ENCODE measurements at regions not wholly inside any gene's neighbourhood (a gene's known extent, or its start where the extent isn't known, plus 50 kb on each side); places are given as distances from the start of the nearest gene placed in this dataset.

GRCh38 chr1:60981357-60981756, 101.0 kb upstream of the NFIA start:
- H3K9me3 Mint-ChIP-seq: no peaks in the 10 kb centered on the region
- CTCF ChIA-PET: no interaction called here

GRCh38 chr1:60978421-60979357, 103.7 kb upstream of the NFIA start:
- H3K27ac ChIP-seq (ENCODE audit: low read depth, low read length): no peak overlapping the region
- DNase-seq: peak; percentile 4 to 66 (median 20)
- H3K27ac Mint-ChIP-seq: peak overlapping the region in 1 of 8 donors; percentile 15
- H3K4me3 Mint-ChIP-seq: no peak overlapping the region
- no peak overlapping the region for H3K4me3 ChIP-seq (ENCODE audit: low read length)
- H3K9me3 Mint-ChIP-seq: no peaks in the 10 kb centered on the region
- CTCF ChIA-PET: interaction anchor here (0.9 to 3.4 kb wide), 13 partner anchors 10 to 612 kb away, joined by 3 to 18 read pairs (median 4); no protein-coding TSS in a partner anchor
- H3K36me3 Mint-ChIP-seq: no peaks in the 10 kb centered on the region
- H3K27me3 ChIP-seq (ENCODE audit: insufficient read depth, low read length, poor library complexity, severe bottlenecking): no peaks in the 10 kb centered on the region
- H3K36me3 ChIP-seq (ENCODE audit: insufficient read depth, low read length): no peaks in the 10 kb centered on the region
- H3K4me1 Mint-ChIP-seq: peaks cover 0 to 4% (median 0%) of the 10 kb centered on the region in 3 donors
- peaks cover 0 to 3% of the 10 kb centered on the region in 2 donors for H3K27me3 Mint-ChIP-seq
- POLR2A ChIA-PET: no interaction called here
- H3K4me1 ChIP-seq (ENCODE audit: insufficient read depth, low read length): no peaks in the 10 kb centered on the region
- no peaks in the 10 kb centered on the region for H3K9me3 ChIP-seq (ENCODE audit: low read length)

More at GRCh38 chr1:60981357-60981756, 101.0 kb upstream of the NFIA start:
- Mint-ChIP-seq H3K36me3 (no peaks in the 10 kb centered on the region), H3K27ac (no peak overlapping the region), H3K4me3 (no peak overlapping the region), H3K4me1 (peaks cover 0 to 6% (median 0%) of the 10 kb centered on the region in 3 donors), H3K27me3 (peaks cover 0 to 3% of the 10 kb centered on the region in 2 donors)
- no peaks in the 10 kb centered on the region for H3K27me3 ChIP-seq (ENCODE audit: insufficient read depth, low read length, poor library complexity, severe bottlenecking)
- no peaks in the 10 kb centered on the region for H3K4me1 ChIP-seq (ENCODE audit: insufficient read depth, low read length)
- DNase-seq: no peak
- no peaks in the 10 kb centered on the region for H3K9me3 ChIP-seq (ENCODE audit: low read length)
- no peak overlapping the region for H3K27ac ChIP-seq (ENCODE audit: low read depth, low read length)
- H3K4me3 ChIP-seq (ENCODE audit: low read length): no peak overlapping the region
- no peaks in the 10 kb centered on the region for H3K36me3 ChIP-seq (ENCODE audit: insufficient read depth, low read length)
- POLR2A ChIA-PET: no interaction called here

- Histone ChIP-seq H3K4me1 (ENCODE audit: insufficient read depth, low read length) (no peaks in the 10 kb centered on the region), H3K27me3 (ENCODE audit: insufficient read depth, low read length, poor library complexity, severe bottlenecking) (no peaks in the 10 kb centered on the region), H3K36me3 (ENCODE audit: insufficient read depth, low read length) (no peaks in the 10 kb centered on the region), H3K27ac (ENCODE audit: low read depth, low read length) (no peak overlapping the region), H3K4me3 (ENCODE audit: low read length) (no peak overlapping the region), H3K9me3 (ENCODE audit: low read length) (no peaks in the 10 kb centered on the region)
- no peak overlapping the region for H3K27ac Mint-ChIP-seq
- no peak overlapping the region for H3K4me3 Mint-ChIP-seq
- ChIA-PET CTCF (interaction anchor here (0.7 to 3.4 kb wide), 4 partner anchors 67 to 874 kb away, joined by 3 to 17 read pairs (median 3); no protein-coding TSS in a partner anchor), POLR2A (no interaction called here)
- H3K36me3 Mint-ChIP-seq: no peaks in the 10 kb centered on the region
- DNase-seq: no peak
- no peaks in the 10 kb centered on the region for H3K9me3 Mint-ChIP-seq
- H3K27me3 Mint-ChIP-seq: peaks cover 0 to 3% of the 10 kb centered on the region in 2 donors
- H3K4me1 Mint-ChIP-seq: no peaks in the 10 kb centered on the region
Observed at GRCh38 chr1:60977661-60978060, 104.7 kb upstream of the NFIA start.

GRCh38 chr1:60974524-60975372, 107.6 kb upstream of the NFIA start:
- CTCF ChIA-PET: no interaction called here
- peaks cover 5% of the 10 kb centered on the region in 2 donors for H3K27me3 Mint-ChIP-seq
- H3K4me1 ChIP-seq (ENCODE audit: insufficient read depth, low read length): no peaks in the 10 kb centered on the region
- H3K27ac ChIP-seq (ENCODE audit: low read depth, low read length): no peak overlapping the region
- no peak overlapping the region for H3K27ac Mint-ChIP-seq
- no peak for DNase-seq
- H3K9me3 ChIP-seq (ENCODE audit: low read length): no peaks in the 10 kb centered on the region
- H3K36me3 ChIP-seq (ENCODE audit: insufficient read depth, low read length): no peaks in the 10 kb centered on the region
- no peaks in the 10 kb centered on the region for H3K9me3 Mint-ChIP-seq
- H3K4me3 ChIP-seq (ENCODE audit: low read length): no peak overlapping the region
- POLR2A ChIA-PET: no interaction called here
- H3K27me3 ChIP-seq (ENCODE audit: insufficient read depth, low read length, poor library complexity, severe bottlenecking): no peaks in the 10 kb centered on the region
- no peak overlapping the region for H3K4me3 Mint-ChIP-seq
- H3K36me3 Mint-ChIP-seq: no peaks in the 10 kb centered on the region
- no peaks in the 10 kb centered on the region for H3K4me1 Mint-ChIP-seq

GRCh38 chr1:60973668-60974067, 108.7 kb upstream of the NFIA start:
- Histone ChIP-seq H3K27me3 (ENCODE audit: insufficient read depth, low read length, poor library complexity, severe bottlenecking) (no peaks in the 10 kb centered on the region), H3K9me3 (ENCODE audit: low read length) (no peaks in the 10 kb centered on the region), H3K36me3 (ENCODE audit: insufficient read depth, low read length) (no peaks in the 10 kb centered on the region), H3K27ac (ENCODE audit: low read depth, low read length) (no peak overlapping the region), H3K4me1 (ENCODE audit: insufficient read depth, low read length) (no peaks in the 10 kb centered on the region), H3K4me3 (ENCODE audit: low read length) (no peak overlapping the region)
- H3K9me3 Mint-ChIP-seq: no peaks in the 10 kb centered on the region
- peaks cover 5 to 11% of the 10 kb centered on the region in 2 donors for H3K27me3 Mint-ChIP-seq
- POLR2A ChIA-PET: no interaction called here
- DNase-seq: no peak
- H3K36me3 Mint-ChIP-seq: no peaks in the 10 kb centered on the region
- H3K4me1 Mint-ChIP-seq: no peaks in the 10 kb centered on the region
- no peak overlapping the region for H3K4me3 Mint-ChIP-seq
- CTCF ChIA-PET: no interaction called here
- no peak overlapping the region for H3K27ac Mint-ChIP-seq

GRCh38 chr1:60972841-60973364, 109.5 kb upstream of the NFIA start:
- H3K27me3 ChIP-seq (ENCODE audit: insufficient read depth, low read length, poor library complexity, severe bottlenecking): no peaks in the 10 kb centered on the region
- H3K4me3 ChIP-seq (ENCODE audit: low read length): no peak overlapping the region
- H3K27ac Mint-ChIP-seq: no peak overlapping the region
- no peak overlapping the region for H3K4me3 Mint-ChIP-seq
- peaks cover 4 to 19% of the 10 kb centered on the region in 2 donors for H3K27me3 Mint-ChIP-seq
- H3K4me1 ChIP-seq (ENCODE audit: insufficient read depth, low read length): no peaks in the 10 kb centered on the region
- DNase-seq: no peak
- ChIA-PET CTCF (no interaction called here), POLR2A (no interaction called here)
- H3K27ac ChIP-seq (ENCODE audit: low read depth, low read length): no peak overlapping the region
- no peaks in the 10 kb centered on the region for H3K36me3 ChIP-seq (ENCODE audit: insufficient read depth, low read length)
- no peaks in the 10 kb centered on the region for H3K36me3 Mint-ChIP-seq
- no peaks in the 10 kb centered on the region for H3K4me1 Mint-ChIP-seq
- H3K9me3 Mint-ChIP-seq: no peaks in the 10 kb centered on the region
- H3K9me3 ChIP-seq (ENCODE audit: low read length): no peaks in the 10 kb centered on the region

GRCh38 chr1:60971330-60971729, 111.0 kb upstream of the NFIA start:
- Mint-ChIP-seq H3K4me1 (no peaks in the 10 kb centered on the region), H3K9me3 (peaks cover 0 to 11% (median 9%) of the 10 kb centered on the region in 5 donors), H3K27ac (no peak overlapping the region), H3K27me3 (peaks cover 8 to 32% of the 10 kb centered on the region in 2 donors), H3K4me3 (no peak overlapping the region), H3K36me3 (peaks cover 0 to 6% (median 0%) of the 10 kb centered on the region in 3 donors)
- no peaks in the 10 kb centered on the region for H3K27me3 ChIP-seq (ENCODE audit: insufficient read depth, low read length, poor library complexity, severe bottlenecking)
- CTCF ChIA-PET: no interaction called here
- no peak overlapping the region for H3K4me3 ChIP-seq (ENCODE audit: low read length)
- H3K27ac ChIP-seq (ENCODE audit: low read depth, low read length): no peak overlapping the region
- no peaks in the 10 kb centered on the region for H3K9me3 ChIP-seq (ENCODE audit: low read length)
- POLR2A ChIA-PET: no interaction called here
- no peaks in the 10 kb centered on the region for H3K36me3 ChIP-seq (ENCODE audit: insufficient read depth, low read length)
- no peaks in the 10 kb centered on the region for H3K4me1 ChIP-seq (ENCODE audit: insufficient read depth, low read length)
- DNase-seq: no peak

All from CD8-positive, alpha-beta memory T cell (primary cell).